OCI-LY7 (cell line): ENCODE measurements at regions not wholly inside any gene's neighbourhood (a gene's known extent, or its start where the extent isn't known, plus 50 kb on each side); places are given as distances from the start of the nearest gene placed in this dataset.

Experiments used
- EZH2phosphoT487 ChIP-seq: fragments of 200-600 bp; sonication (generic); IDR thresholded peaks from 2 replicates; pipeline ENCODE4 v1.6.1; 2018; ENCODE audit warnings: low read depth, borderline replicate concordance, mild to moderate bottlenecking, mixed run types, antibody characterized with exemption, low read length, moderate library complexity, mixed read lengths
- TF ChIP-seq, protein P1 (sequence below): fragments of 200-600 bp; sonication (generic); conservative IDR thresholded peaks from 2 replicates; pipeline ENCODE4 v1.5.1; 2014; ENCODE audit warnings: mild to moderate bottlenecking, antibody characterized with exemption, low read length, moderate library complexity, mixed read lengths

DNA sequence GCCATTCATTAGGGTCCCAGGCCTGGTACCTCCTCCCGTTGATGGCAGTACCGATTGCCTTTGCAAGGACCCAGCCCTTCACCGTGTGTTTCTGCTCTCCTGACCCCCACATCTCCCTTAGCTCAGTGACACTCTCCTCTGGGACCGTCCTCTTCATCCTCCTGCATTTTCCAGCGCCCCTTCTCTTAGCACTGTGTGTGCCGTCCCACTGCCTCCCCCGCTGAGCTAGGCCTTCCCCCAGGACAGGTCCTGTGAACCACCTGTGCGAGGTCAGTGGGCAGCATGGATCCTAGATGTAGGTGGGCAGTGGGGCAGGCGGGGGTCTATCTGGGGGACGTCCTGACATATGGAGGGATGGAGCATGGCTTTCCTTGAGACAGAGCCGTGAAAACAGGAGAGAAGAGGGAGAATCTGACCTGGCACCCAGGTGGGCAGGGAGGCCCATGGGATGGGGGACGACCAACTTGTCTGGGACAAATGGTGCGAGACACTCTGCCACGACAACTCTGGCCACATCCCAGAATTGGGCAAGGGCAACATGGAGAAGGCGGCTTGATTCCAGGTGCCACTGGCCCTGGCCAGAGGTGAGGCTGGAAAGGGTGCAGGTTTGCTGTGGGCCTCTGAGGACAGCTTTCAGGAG lies 87.7 kb upstream of the ALDH1L1 start:
- TF ChIP-seq, protein P1, sequence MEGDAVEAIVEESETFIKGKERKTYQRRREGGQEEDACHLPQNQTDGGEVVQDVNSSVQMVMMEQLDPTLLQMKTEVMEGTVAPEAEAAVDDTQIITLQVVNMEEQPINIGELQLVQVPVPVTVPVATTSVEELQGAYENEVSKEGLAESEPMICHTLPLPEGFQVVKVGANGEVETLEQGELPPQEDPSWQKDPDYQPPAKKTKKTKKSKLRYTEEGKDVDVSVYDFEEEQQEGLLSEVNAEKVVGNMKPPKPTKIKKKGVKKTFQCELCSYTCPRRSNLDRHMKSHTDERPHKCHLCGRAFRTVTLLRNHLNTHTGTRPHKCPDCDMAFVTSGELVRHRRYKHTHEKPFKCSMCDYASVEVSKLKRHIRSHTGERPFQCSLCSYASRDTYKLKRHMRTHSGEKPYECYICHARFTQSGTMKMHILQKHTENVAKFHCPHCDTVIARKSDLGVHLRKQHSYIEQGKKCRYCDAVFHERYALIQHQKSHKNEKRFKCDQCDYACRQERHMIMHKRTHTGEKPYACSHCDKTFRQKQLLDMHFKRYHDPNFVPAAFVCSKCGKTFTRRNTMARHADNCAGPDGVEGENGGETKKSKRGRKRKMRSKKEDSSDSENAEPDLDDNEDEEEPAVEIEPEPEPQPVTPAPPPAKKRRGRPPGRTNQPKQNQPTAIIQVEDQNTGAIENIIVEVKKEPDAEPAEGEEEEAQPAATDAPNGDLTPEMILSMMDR: no peak
- no peak for TF ChIP-seq EZH2phosphoT487
